HepG2 (cell line): ENCODE measurements at regions not wholly inside any gene's neighbourhood (a gene's known extent, or its start where the extent isn't known, plus 50 kb on each side); places are given as distances from the start of the nearest gene placed in this dataset.

Source experiments
- CTCF ChIP-seq: sonication (generic); formaldehyde crosslinking; IDR thresholded peaks from 2 replicates; pipeline ENCODE4 v1.5.0; 2020; ENCODE audit warnings: mild to moderate bottlenecking, missing genetic modification reagents, moderate library complexity
- JDP2 ChIP-seq: sonication (generic); formaldehyde crosslinking; IDR thresholded peaks from 2 replicates; pipeline ENCODE4 v1.8.1; 2022; ENCODE audit warnings: missing genetic modification reagents, borderline replicate concordance
- NR2F1 ChIP-seq, 2 experiments: fragments of 450-650 bp in 1 of 2; formaldehyde crosslinking in 1 of 2; IDR thresholded peaks; 2 replicates each; pipeline versions ENCODE4 v1.5.0 to v1.6.1; 2016 to 2020; ENCODE audit warnings: mild to moderate bottlenecking in 1 of 2, missing compliant biosample characterization in 1 of 2, missing genetic modification reagents in 1 of 2, moderate library complexity in 1 of 2
- PATZ1 ChIP-seq: sonication (generic); formaldehyde crosslinking; IDR thresholded peaks from 2 replicates; pipeline ENCODE4 v1.4.0; 2020; ENCODE audit warnings: missing genetic modification reagents
- POLR2AphosphoS5 ChIP-seq: IDR thresholded peaks from 2 replicates; pipeline ENCODE4 v1.6.1; 2012; ENCODE audit warnings: low read depth, low read length
- TBP ChIP-seq: sonication (generic); formaldehyde crosslinking; IDR thresholded peaks from 2 replicates; pipeline ENCODE4 v1.5.0; 2020; ENCODE audit warnings: missing genetic modification reagents
- ZNF841 ChIP-seq: sonication (generic); formaldehyde crosslinking; IDR thresholded peaks from 2 replicates; pipeline ENCODE4 v1.8.1; 2023; ENCODE audit warnings: missing genetic modification reagents, borderline replicate concordance

GRCh38 chr3:95994338-95994737 lies 820.1 kb upstream of the EPHA6 start:
- no peak for TF ChIP-seq PATZ1 (CRISPR knock-in tag)
- TF ChIP-seq NR2F1 (CRISPR knock-in tag; IDR thresholded peaks at IDR 0.05): no peak
- no peak for TF ChIP-seq POLR2AphosphoS5
- TF ChIP-seq ZNF841 (CRISPR knock-in tag): no peak
- no peak for TF ChIP-seq JDP2
- TF ChIP-seq CTCF (CRISPR knock-in tag): no peak
- no peak for TF ChIP-seq TBP (CRISPR knock-in tag)
